Hematopoietic multipotent progenitor cell treated with erythropoietin and hydrocortisone succinate and interleukin-3 and kit ligand, for 6 days (in vitro differentiated cells): ENCODE measurements at regions not wholly inside any gene's neighbourhood (a gene's known extent, or its start where the extent isn't known, plus 50 kb on each side); places are given as distances from the start of the nearest gene placed in this dataset.

Experiments
- DNase-seq: peaks from one replicate; pipeline ENCODE4 v3.0.0-alpha.2; 2015

- no peak for DNase-seq
Measured at GRCh38 chr1:83718338-83718737, 280.6 kb downstream of the TTLL7 start.

GRCh38 chr1:83717785-83718184 is 281.1 kb downstream of the TTLL7 start:
- no peak for DNase-seq

GRCh38 chr1:83716641-83717040 is 282.3 kb downstream of the TTLL7 start:
- no peak for DNase-seq

- no peak for DNase-seq
Measured at GRCh38 chr1:83715550-83715949, 283.4 kb downstream of the TTLL7 start.

GRCh38 chr1:83709662-83710061 is 289.3 kb downstream of the TTLL7 start:
- no peak for DNase-seq

GRCh38 chr1:83706354-83706938 is 292.5 kb downstream of the TTLL7 start:
- no peak for DNase-seq

GRCh38 chr1:83705091-83705490 is 293.8 kb downstream of the TTLL7 start:
- no peak for DNase-seq

- no peak for DNase-seq
Measured at GRCh38 chr1:83704350-83704749, 294.6 kb downstream of the TTLL7 start.

GRCh38 chr1:83702356-83702755 is 296.6 kb downstream of the TTLL7 start:
- no peak for DNase-seq

- DNase-seq: no peak
Measured at GRCh38 chr1:83701355-83701754, 297.6 kb downstream of the TTLL7 start.

- DNase-seq: no peak
Measured at GRCh38 chr1:83698644-83699043, 300.3 kb downstream of the TTLL7 start.

GRCh38 chr1:83697961-83698360 is 301.0 kb downstream of the TTLL7 start:
- no peak for DNase-seq

GRCh38 chr1:83697220-83697619 is 301.7 kb downstream of the TTLL7 start:
- no peak for DNase-seq

- no peak for DNase-seq
Measured at GRCh38 chr1:83694449-83694848, 304.5 kb downstream of the TTLL7 start.

- DNase-seq: peak; percentile 4
Measured at GRCh38 chr1:83693427-83694126, 305.4 kb downstream of the TTLL7 start.

GRCh38 chr1:83692524-83693381 is 306.2 kb downstream of the TTLL7 start:
- DNase-seq: peak; percentile 3

- DNase-seq: no peak
Measured at GRCh38 chr1:83691953-83692500, 306.9 kb downstream of the TTLL7 start.

GRCh38 chr1:83689921-83690868 is 308.7 kb downstream of the TTLL7 start:
- DNase-seq: no peak

GRCh38 chr1:83682132-83682531 is 316.8 kb downstream of the TTLL7 start:
- no peak for DNase-seq

GRCh38 chr1:83676106-83676505 is 322.8 kb downstream of the TTLL7 start:
- no peak for DNase-seq

GRCh38 chr1:83673312-83673711 is 325.6 kb downstream of the TTLL7 start:
- DNase-seq: no peak

- DNase-seq: no peak
Measured at GRCh38 chr1:83671586-83671985, 327.3 kb downstream of the TTLL7 start.
